GM23248 (cell line): ENCODE measurements at regions not wholly inside any gene's neighbourhood (a gene's known extent, or its start where the extent isn't known, plus 50 kb on each side); places are given as distances from the start of the nearest gene placed in this dataset.

ENCODE experiments used
- EZH2 ChIP-seq: fragments of 200-600 bp; sonication (generic); IDR thresholded peaks from 2 replicates; pipeline ENCODE4 v1.6.1; 2018; ENCODE audit warnings: antibody characterized with exemption, mild to moderate bottlenecking; ENCODE audit not compliant: insufficient read depth, poor library complexity, severe bottlenecking
- EZH2phosphoT487 ChIP-seq: fragments of 200-600 bp; sonication (generic); IDR thresholded peaks from 2 replicates; pipeline ENCODE4 v1.6.1; 2018; ENCODE audit warnings: antibody characterized with exemption, moderate library complexity, mild to moderate bottlenecking, low read depth; ENCODE audit not compliant: insufficient read depth

DNA sequence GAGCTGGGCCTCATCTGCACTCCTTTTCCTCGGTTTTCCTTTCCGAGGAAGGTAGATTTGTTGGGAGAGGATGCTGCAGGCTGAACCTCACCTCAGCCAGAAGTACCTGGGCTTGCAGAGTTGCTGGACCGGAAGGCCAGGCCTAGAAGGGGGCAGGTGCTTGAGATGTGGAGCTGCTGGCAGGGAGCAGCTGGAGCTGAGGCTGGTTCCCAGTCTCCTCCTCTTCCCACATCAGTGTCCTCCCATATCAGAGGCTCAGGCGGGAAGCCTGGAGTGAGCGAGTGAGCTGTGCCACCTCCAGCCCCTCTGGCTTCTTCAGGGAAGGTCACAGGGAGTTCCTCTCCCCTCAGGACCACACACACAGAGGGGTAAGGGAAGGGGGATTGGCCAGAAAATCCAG is 259.4 kb downstream of the GADD45G start:
- no peak for TF ChIP-seq EZH2
- TF ChIP-seq EZH2phosphoT487: no peak
